ENCODE measurements at regions not wholly inside any gene's neighbourhood (a gene's known extent, or its start where the extent isn't known, plus 50 kb on each side); places are given as distances from the start of the nearest gene placed in this dataset.

- DNase-seq: no peak
- Histone ChIP-seq H3K9me3 (replicated peaks in 1 of 2; ENCODE audit: control insufficient read depth in 1 of 2, insufficient read depth in 1 of 2, low read length in 2 of 2) (no peaks in the 10 kb centered on the region), H3K4me1 (ENCODE audit: control insufficient read depth in 1 of 2, insufficient read depth in 2 of 2, low read length in 2 of 2) (no peaks in the 10 kb centered on the region), H3K79me2 (ENCODE audit: insufficient read depth, low read length) (no peaks in the 10 kb centered on the region), H3K27ac (ENCODE audit: low read depth in 1 of 2, low read length in 2 of 2) (no peak overlapping the region), H4K20me1 (ENCODE audit: insufficient read depth, low read length) (no peaks in the 10 kb centered on the region), H3K27me3 (ENCODE audit: control insufficient read depth in 2 of 2, insufficient read depth in 2 of 2, low read length in 2 of 2) (no peaks in the 10 kb centered on the region), H3K4me2 (replicated peaks; ENCODE audit: extremely low read depth, low read length, poor library complexity, severe bottlenecking) (no peak overlapping the region), H2AFZ (ENCODE audit: insufficient read depth, low read depth, low read length, poor library complexity, severe bottlenecking) (no peak overlapping the region), H3K4me3 (replicated peaks in 1 of 3; ENCODE audit: low read depth in 2 of 3, low read length in 3 of 3) (no peak overlapping the region), H3K36me3 (replicated peaks in 1 of 2; ENCODE audit: control insufficient read depth in 1 of 2, insufficient read depth in 2 of 2, low read length in 2 of 2) (no peaks in the 10 kb centered on the region), H3K9ac (ENCODE audit: insufficient read depth, low read length, poor library complexity, severe bottlenecking) (no peak overlapping the region)
- Mint-ChIP-seq H3K27me3 (ENCODE audit: low read depth in 3 of 3) (peaks cover 6 to 19% (median 14%) of the 10 kb centered on the region in 3 donors), H3K9me3 (peaks cover 0 to 2% (median 0%) of the 10 kb centered on the region in 7 donors), H3K27ac (no peak overlapping the region), H3K4me3 (no peak overlapping the region), H3K36me3 (no peaks in the 10 kb centered on the region), H3K4me1 (peaks cover 2% of the 10 kb centered on the region)
- intact Hi-C loops (cut with micrococcal nuclease): no loop called here
- no peak for TF ChIP-seq CTCF (IDR thresholded peaks at IDR 0.05)
- WGBS (ENCODE audit: insufficient coverage): 92% methylated on average over 4 of the region's 8 CpGs
These were observed 53.3 kb downstream of the SMIM38 start for GRCh38 chr11:69209038-69209350.

GRCh38 chr11:69209421-69210309 lies 53.9 kb downstream of the SMIM38 start:
- H3K27me3 ChIP-seq (ENCODE audit: control insufficient read depth in 2 of 2, insufficient read depth in 2 of 2, low read length in 2 of 2): no peaks in the 10 kb centered on the region
- no peaks in the 10 kb centered on the region for H3K9me3 ChIP-seq (replicated peaks in 1 of 2; ENCODE audit: control insufficient read depth in 1 of 2, insufficient read depth in 1 of 2, low read length in 2 of 2)
- no peaks in the 10 kb centered on the region for H4K20me1 ChIP-seq (ENCODE audit: insufficient read depth, low read length)
- no peak overlapping the region for H3K9ac ChIP-seq (ENCODE audit: insufficient read depth, low read length, poor library complexity, severe bottlenecking)
- H3K9me3 Mint-ChIP-seq: peaks cover 0 to 2% (median 0%) of the 10 kb centered on the region in 7 donors
- WGBS (ENCODE audit: insufficient coverage): 89% methylated on average over 16 of the region's 23 CpGs
- H3K27me3 Mint-ChIP-seq (ENCODE audit: low read depth in 3 of 3): peaks cover 6 to 22% (median 14%) of the 10 kb centered on the region in 3 donors
- no peaks in the 10 kb centered on the region for H3K4me1 ChIP-seq (ENCODE audit: control insufficient read depth in 1 of 2, insufficient read depth in 2 of 2, low read length in 2 of 2)
- intact Hi-C loops (cut with micrococcal nuclease): no loop called here
- no peak overlapping the region for H3K4me2 ChIP-seq (replicated peaks; ENCODE audit: extremely low read depth, low read length, poor library complexity, severe bottlenecking)
- no peak overlapping the region for H2AFZ ChIP-seq (ENCODE audit: insufficient read depth, low read depth, low read length, poor library complexity, severe bottlenecking)
- peak overlapping the region in 1 of 7 donors; percentile 81 for H3K27ac Mint-ChIP-seq
- H3K27ac ChIP-seq (ENCODE audit: low read depth in 1 of 2, low read length in 2 of 2): no peak overlapping the region
- H3K79me2 ChIP-seq (ENCODE audit: insufficient read depth, low read length): no peaks in the 10 kb centered on the region
- H3K4me3 ChIP-seq (replicated peaks in 1 of 3; ENCODE audit: low read depth in 2 of 3, low read length in 3 of 3): no peak overlapping the region
- H3K4me3 Mint-ChIP-seq: peak overlapping the region in 1 of 2 donors; percentile 36
- TF ChIP-seq CTCF (IDR thresholded peaks at IDR 0.05): no peak
- H3K4me1 Mint-ChIP-seq: peaks cover 2% of the 10 kb centered on the region
- no peaks in the 10 kb centered on the region for H3K36me3 Mint-ChIP-seq
- H3K36me3 ChIP-seq (replicated peaks in 1 of 2; ENCODE audit: control insufficient read depth in 1 of 2, insufficient read depth in 2 of 2, low read length in 2 of 2): no peaks in the 10 kb centered on the region
- no peak for DNase-seq
